GM12878 (cell line): ENCODE measurements at regions not wholly inside any gene's neighbourhood (a gene's known extent, or its start where the extent isn't known, plus 50 kb on each side); places are given as distances from the start of the nearest gene placed in this dataset.

Experiments
- CTCF ChIP-seq, 3 experiments: IDR thresholded peaks in 2 of 3; conservative IDR thresholded peaks in 1 of 3; 2 replicates each; pipeline ENCODE4 v1.5.1; 2011; ENCODE audit warnings: low read depth in 3 of 3, low read length in 3 of 3, mild to moderate bottlenecking in 3 of 3, control low read depth in 2 of 3, moderate library complexity in 2 of 3, inconsistent platforms in 1 of 3, mixed read lengths in 1 of 3; ENCODE audit not compliant: control insufficient read depth in 2 of 3, insufficient read depth in 1 of 3; ENCODE audit errors: extremely low read depth in 1 of 3
- NR2C1 ChIP-seq: fragments of 450-650 bp; IDR thresholded peaks from 2 replicates; pipeline ENCODE4 v1.6.1; 2017; ENCODE audit warnings: antibody characterized with exemption, mild to moderate bottlenecking, moderate library complexity
- POLR2A ChIP-seq: IDR thresholded peaks from 2 replicates; pipeline ENCODE4 v1.6.1; 2011; ENCODE audit warnings: low read depth, mild to moderate bottlenecking, low read length
- REST ChIP-seq: IDR thresholded peaks from 2 replicates; pipeline ENCODE4 v1.6.1; 2012; ENCODE audit warnings: mild to moderate bottlenecking, low read depth, low read length
- SIN3A ChIP-seq: IDR thresholded peaks from 2 replicates; pipeline ENCODE4 v1.6.1; 2012; ENCODE audit warnings: low read depth, low read length, improper control_type of control experiment

- TF ChIP-seq SIN3A (no peak), REST (no peak), CTCF (IDR thresholded peaks at IDR 0.05 in 2 of 3, conservative IDR thresholded peaks at IDR 0.05 in 1 of 3; ENCODE audit: control insufficient read depth in 2 of 3, extremely low read depth in 1 of 3, insufficient read depth in 1 of 3, low read depth in 3 of 3, low read length in 3 of 3) (no peak), POLR2A (no peak), NR2C1 (no peak)
These were observed 102.1 kb downstream of the SH3YL1 start for GRCh38 chr2:161729-162128.
